ENCODE measurements at regions not wholly inside any gene's neighbourhood (a gene's known extent, or its start where the extent isn't known, plus 50 kb on each side); places are given as distances from the start of the nearest gene placed in this dataset.

DNA sequence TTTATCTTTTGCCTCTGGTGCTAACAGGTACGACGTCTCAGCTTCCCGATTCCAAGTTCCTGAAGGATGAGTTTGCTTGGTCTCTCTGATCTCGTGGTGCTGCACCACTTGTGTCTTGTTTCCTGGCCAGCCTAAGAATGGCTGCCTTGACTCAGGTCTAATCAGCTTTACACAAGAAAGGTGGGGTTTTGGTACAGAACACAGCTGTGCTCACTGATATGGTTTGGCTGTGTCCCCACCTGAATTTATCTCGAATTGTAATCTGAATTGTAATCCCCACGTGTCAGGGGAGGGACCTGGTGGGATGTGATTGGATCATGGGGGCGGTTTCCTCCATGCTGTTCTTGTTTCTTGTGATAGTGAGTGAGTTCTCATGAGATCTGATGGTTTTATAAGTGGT is 305.3 kb upstream of the NOCT start:
- TF ChIP-seq POLR2AphosphoS5 (IDR thresholded peaks at IDR 0.05; ENCODE audit: borderline replicate concordance, low read depth, low read length) (no peak), EZH2 (IDR thresholded peaks at IDR 0.05) (no peak)
